ENCODE measurements at regions not wholly inside any gene's neighbourhood (a gene's known extent, or its start where the extent isn't known, plus 50 kb on each side); places are given as distances from the start of the nearest gene placed in this dataset.

GRCh38 chr2:156691014-156691413 is 254.8 kb downstream of the GPD2 start:
- H3K4me3 ChIP-seq (ENCODE audit: low read length): no peak overlapping the region
- no peak for DNase-seq (ENCODE audit: low read depth, low spot score)

- no peak overlapping the region for H3K4me3 ChIP-seq (ENCODE audit: low read length)
- DNase-seq (ENCODE audit: low read depth, low spot score): no peak
Measured at GRCh38 chr2:156695020-156695419, 258.8 kb downstream of the GPD2 start.

GRCh38 chr2:156695595-156695994 is 259.4 kb downstream of the GPD2 start:
- H3K4me3 ChIP-seq (ENCODE audit: low read length): no peak overlapping the region
- no peak for DNase-seq (ENCODE audit: low read depth, low spot score)

GRCh38 chr2:156697906-156698305 is 261.7 kb downstream of the GPD2 start:
- no peak overlapping the region for H3K4me3 ChIP-seq (ENCODE audit: low read length)
- no peak for DNase-seq (ENCODE audit: low read depth, low spot score)

- no peak overlapping the region for H3K4me3 ChIP-seq (ENCODE audit: low read length)
- no peak for DNase-seq (ENCODE audit: low read depth, low spot score)
Measured at GRCh38 chr2:156700681-156701080, 264.5 kb downstream of the GPD2 start.

GRCh38 chr2:156702541-156702940 is 266.4 kb downstream of the GPD2 start:
- H3K4me3 ChIP-seq (ENCODE audit: low read length): no peak overlapping the region
- no peak for DNase-seq (ENCODE audit: low read depth, low spot score)

GRCh38 chr2:156703642-156704041 is 267.5 kb downstream of the GPD2 start:
- no peak for DNase-seq (ENCODE audit: low read depth, low spot score)

GRCh38 chr2:156704132-156704531 is 268.0 kb downstream of the GPD2 start:
- no peak for DNase-seq (ENCODE audit: low read depth, low spot score)
- H3K4me3 ChIP-seq (ENCODE audit: low read length): no peak overlapping the region

More at GRCh38 chr2:156703642-156704041, 267.5 kb downstream of the GPD2 start:
- no peak overlapping the region for H3K4me3 ChIP-seq (ENCODE audit: low read length)

- no peak for DNase-seq (ENCODE audit: low read depth, low spot score)
- no peak overlapping the region for H3K4me3 ChIP-seq (ENCODE audit: low read length)
Measured at GRCh38 chr2:156704617-156705016, 268.4 kb downstream of the GPD2 start.

GRCh38 chr2:156706576-156706975 is 270.4 kb downstream of the GPD2 start:
- no peak for DNase-seq (ENCODE audit: low read depth, low spot score)
- no peak overlapping the region for H3K4me3 ChIP-seq (ENCODE audit: low read length)

- no peak for DNase-seq (ENCODE audit: low read depth, low spot score)
- H3K4me3 ChIP-seq (ENCODE audit: low read length): no peak overlapping the region
Measured at GRCh38 chr2:156708051-156708450, 271.9 kb downstream of the GPD2 start.

GRCh38 chr2:156709091-156709490 is 272.9 kb downstream of the GPD2 start:
- DNase-seq (ENCODE audit: low read depth, low spot score): no peak
- no peak overlapping the region for H3K4me3 ChIP-seq (ENCODE audit: low read length)

GRCh38 chr2:156719036-156719435 is 282.9 kb downstream of the GPD2 start:
- no peak overlapping the region for H3K4me3 ChIP-seq (ENCODE audit: low read length)
- no peak for DNase-seq (ENCODE audit: low read depth, low spot score)

- no peak for DNase-seq (ENCODE audit: low read depth, low spot score)
- no peak overlapping the region for H3K4me3 ChIP-seq (ENCODE audit: low read length)
Measured at GRCh38 chr2:156727867-156728266, 291.7 kb downstream of the GPD2 start.

GRCh38 chr2:156728328-156728727 is 292.1 kb downstream of the GPD2 start:
- no peak overlapping the region for H3K4me3 ChIP-seq (ENCODE audit: low read length)
- DNase-seq (ENCODE audit: low read depth, low spot score): no peak

GRCh38 chr2:156731506-156731905 is 295.3 kb downstream of the GPD2 start:
- no peak overlapping the region for H3K4me3 ChIP-seq (ENCODE audit: low read length)
- DNase-seq (ENCODE audit: low read depth, low spot score): no peak

- no peak for DNase-seq (ENCODE audit: low read depth, low spot score)
- no peak overlapping the region for H3K4me3 ChIP-seq (ENCODE audit: low read length)
Measured at GRCh38 chr2:156736950-156737349, 300.8 kb downstream of the GPD2 start.

GRCh38 chr2:156739301-156739700 is 303.1 kb downstream of the GPD2 start:
- no peak for DNase-seq (ENCODE audit: low read depth, low spot score)
- no peak overlapping the region for H3K4me3 ChIP-seq (ENCODE audit: low read length)

GRCh38 chr2:156745619-156746018 is 309.4 kb downstream of the GPD2 start:
- no peak overlapping the region for H3K4me3 ChIP-seq (ENCODE audit: low read length)
- DNase-seq (ENCODE audit: low read depth, low spot score): no peak

GRCh38 chr2:156748221-156748620 is 312.0 kb downstream of the GPD2 start:
- DNase-seq (ENCODE audit: low read depth, low spot score): no peak
- H3K4me3 ChIP-seq (ENCODE audit: low read length): no peak overlapping the region

GRCh38 chr2:156752042-156752441 is 315.9 kb downstream of the GPD2 start:
- no peak for DNase-seq (ENCODE audit: low read depth, low spot score)
- no peak overlapping the region for H3K4me3 ChIP-seq (ENCODE audit: low read length)

GRCh38 chr2:156753766-156754165 is 317.6 kb downstream of the GPD2 start:
- no peak overlapping the region for H3K4me3 ChIP-seq (ENCODE audit: low read length)
- no peak for DNase-seq (ENCODE audit: low read depth, low spot score)

All from Jurkat, Clone E6-1 (cell line).